ENCODE measurements at regions not wholly inside any gene's neighbourhood (a gene's known extent, or its start where the extent isn't known, plus 50 kb on each side); places are given as distances from the start of the nearest gene placed in this dataset.

DNA sequence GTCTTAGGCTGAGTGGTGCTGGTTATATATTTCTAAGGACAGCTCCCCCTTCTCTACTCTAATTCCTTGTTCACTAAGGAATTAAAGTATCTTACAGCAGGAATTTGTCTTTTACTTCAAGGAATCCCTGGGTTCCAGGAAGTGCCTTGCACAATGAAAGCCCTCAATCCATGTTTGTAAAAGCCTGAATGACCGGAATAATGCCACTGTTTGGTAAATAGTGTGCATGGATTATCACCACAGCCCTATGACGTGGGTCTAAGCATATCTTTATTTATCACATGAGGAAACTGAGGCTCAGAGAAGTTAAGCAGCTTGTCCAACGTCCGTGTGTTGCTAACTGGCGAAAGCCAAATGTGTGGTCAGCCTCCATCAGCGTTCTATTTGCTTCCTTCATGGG, 135.7 kb upstream of the NAV2 start:
- TF ChIP-seq EZH2phosphoT487 (IDR thresholded peaks at IDR 0.05; ENCODE audit: unreplicated experiment) (no peak), POLR2AphosphoS5 (IDR thresholded peaks at IDR 0.05; ENCODE audit: low read depth) (no peak), EZH2 (IDR thresholded peaks at IDR 0.05; ENCODE audit: low read depth, unreplicated experiment) (no peak), CREB1 (CRISPR knock-in tag; IDR thresholded peaks at IDR 0.05; ENCODE audit: low read depth) (no peak)
- TF ChIP-seq, protein P1, sequence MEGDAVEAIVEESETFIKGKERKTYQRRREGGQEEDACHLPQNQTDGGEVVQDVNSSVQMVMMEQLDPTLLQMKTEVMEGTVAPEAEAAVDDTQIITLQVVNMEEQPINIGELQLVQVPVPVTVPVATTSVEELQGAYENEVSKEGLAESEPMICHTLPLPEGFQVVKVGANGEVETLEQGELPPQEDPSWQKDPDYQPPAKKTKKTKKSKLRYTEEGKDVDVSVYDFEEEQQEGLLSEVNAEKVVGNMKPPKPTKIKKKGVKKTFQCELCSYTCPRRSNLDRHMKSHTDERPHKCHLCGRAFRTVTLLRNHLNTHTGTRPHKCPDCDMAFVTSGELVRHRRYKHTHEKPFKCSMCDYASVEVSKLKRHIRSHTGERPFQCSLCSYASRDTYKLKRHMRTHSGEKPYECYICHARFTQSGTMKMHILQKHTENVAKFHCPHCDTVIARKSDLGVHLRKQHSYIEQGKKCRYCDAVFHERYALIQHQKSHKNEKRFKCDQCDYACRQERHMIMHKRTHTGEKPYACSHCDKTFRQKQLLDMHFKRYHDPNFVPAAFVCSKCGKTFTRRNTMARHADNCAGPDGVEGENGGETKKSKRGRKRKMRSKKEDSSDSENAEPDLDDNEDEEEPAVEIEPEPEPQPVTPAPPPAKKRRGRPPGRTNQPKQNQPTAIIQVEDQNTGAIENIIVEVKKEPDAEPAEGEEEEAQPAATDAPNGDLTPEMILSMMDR (conservative IDR thresholded peaks at IDR 0.05; ENCODE audit: low read depth in 2 of 2): no peak
- TF ChIP-seq, protein P2, sequence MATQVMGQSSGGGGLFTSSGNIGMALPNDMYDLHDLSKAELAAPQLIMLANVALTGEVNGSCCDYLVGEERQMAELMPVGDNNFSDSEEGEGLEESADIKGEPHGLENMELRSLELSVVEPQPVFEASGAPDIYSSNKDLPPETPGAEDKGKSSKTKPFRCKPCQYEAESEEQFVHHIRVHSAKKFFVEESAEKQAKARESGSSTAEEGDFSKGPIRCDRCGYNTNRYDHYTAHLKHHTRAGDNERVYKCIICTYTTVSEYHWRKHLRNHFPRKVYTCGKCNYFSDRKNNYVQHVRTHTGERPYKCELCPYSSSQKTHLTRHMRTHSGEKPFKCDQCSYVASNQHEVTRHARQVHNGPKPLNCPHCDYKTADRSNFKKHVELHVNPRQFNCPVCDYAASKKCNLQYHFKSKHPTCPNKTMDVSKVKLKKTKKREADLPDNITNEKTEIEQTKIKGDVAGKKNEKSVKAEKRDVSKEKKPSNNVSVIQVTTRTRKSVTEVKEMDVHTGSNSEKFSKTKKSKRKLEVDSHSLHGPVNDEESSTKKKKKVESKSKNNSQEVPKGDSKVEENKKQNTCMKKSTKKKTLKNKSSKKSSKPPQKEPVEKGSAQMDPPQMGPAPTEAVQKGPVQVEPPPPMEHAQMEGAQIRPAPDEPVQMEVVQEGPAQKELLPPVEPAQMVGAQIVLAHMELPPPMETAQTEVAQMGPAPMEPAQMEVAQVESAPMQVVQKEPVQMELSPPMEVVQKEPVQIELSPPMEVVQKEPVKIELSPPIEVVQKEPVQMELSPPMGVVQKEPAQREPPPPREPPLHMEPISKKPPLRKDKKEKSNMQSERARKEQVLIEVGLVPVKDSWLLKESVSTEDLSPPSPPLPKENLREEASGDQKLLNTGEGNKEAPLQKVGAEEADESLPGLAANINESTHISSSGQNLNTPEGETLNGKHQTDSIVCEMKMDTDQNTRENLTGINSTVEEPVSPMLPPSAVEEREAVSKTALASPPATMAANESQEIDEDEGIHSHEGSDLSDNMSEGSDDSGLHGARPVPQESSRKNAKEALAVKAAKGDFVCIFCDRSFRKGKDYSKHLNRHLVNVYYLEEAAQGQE (IDR thresholded peaks at IDR 0.05; ENCODE audit: unreplicated experiment): no peak
